PC-3 (cell line): ENCODE measurements at regions not wholly inside any gene's neighbourhood (a gene's known extent, or its start where the extent isn't known, plus 50 kb on each side); places are given as distances from the start of the nearest gene placed in this dataset.

Source experiments
- ATAC-seq: fragments of 200-7000 bp; cut with Tn5 transposase; 2 replicates; pipeline ENCODE4 v1.9.1; 2020; ENCODE audit warnings: mild to moderate bottlenecking, moderate library complexity
- BruUV-seq: library from RNA; stranded (reverse); fragments of 400-500 nt; replicated peaks from 2 replicates; lab custom pipeline; 2021; lab: Mats Ljungman, UMichigan
- CTCF ChIA-PET: fragments of 300-600 bp; sonication (Branson Sonifier 250); formaldehyde crosslinking; loops from one replicate; lab custom pipeline; 2022; ENCODE audit warnings: antibody characterized with exemption; lab: Charles Lee
- POLR2A ChIA-PET: fragments of 300-600 bp; sonication (Branson Sonifier 250); formaldehyde crosslinking; loops from one replicate; lab custom pipeline; 2022; ENCODE audit warnings: antibody characterized with exemption; ENCODE audit not compliant: unreplicated experiment; lab: Charles Lee
- DNase-seq: peaks from one replicate; pipeline ENCODE4 v3.0.0-alpha.2; 2015
- H2AFZ ChIP-seq: fragments of 300-600 bp; sonication (generic); 2 replicates; pipeline ENCODE4 v1.6.0; 2016; ENCODE audit warnings: antibody characterized with exemption, low read length
- H3F3A ChIP-seq: fragments of 300-600 bp; sonication (generic); one replicate; pipeline ENCODE4 v1.6.0; 2017; ENCODE audit warnings: antibody characterized with exemption, low read length, control low read depth, mild to moderate bottlenecking; ENCODE audit not compliant: unreplicated experiment
- H3K27ac ChIP-seq: fragments of 300-600 bp; sonication (generic); 2 replicates; pipeline ENCODE4 v1.5.1; 2016; ENCODE audit warnings: mild to moderate bottlenecking, low read length
- H3K27me3 ChIP-seq: fragments of 300-600 bp; sonication (generic); 2 replicates; pipeline ENCODE4 v1.6.1; 2016; ENCODE audit warnings: low read length, mixed read lengths
- H3K36me3 ChIP-seq: fragments of 300-600 bp; sonication (generic); 2 replicates; pipeline ENCODE4 v1.6.1; 2016; ENCODE audit warnings: low read depth, mixed run types, low read length, mixed read lengths
- H3K4me1 ChIP-seq: fragments of 300-600 bp; sonication (generic); 2 replicates; pipeline ENCODE4 v1.5.1; 2016; ENCODE audit warnings: low read length; ENCODE audit not compliant: insufficient read depth
- H3K4me2 ChIP-seq: fragments of 300-600 bp; sonication (generic); 2 replicates; pipeline ENCODE4 v1.6.0; 2016; ENCODE audit warnings: low read length
- H3K4me3 ChIP-seq: fragments of 300-600 bp; sonication (generic); 2 replicates; pipeline ENCODE4 v1.5.1; 2016; ENCODE audit warnings: mild to moderate bottlenecking, low read length, mixed read lengths
- H3K79me2 ChIP-seq: fragments of 300-600 bp; sonication (generic); 2 replicates; pipeline ENCODE4 v1.6.1; 2017; ENCODE audit warnings: low read length, mixed read lengths
- H3K9ac ChIP-seq: fragments of 300-600 bp; sonication (generic); 2 replicates; pipeline ENCODE4 v1.6.0; 2016; ENCODE audit warnings: mild to moderate bottlenecking, low read length
- H3K9me2 ChIP-seq: fragments of 300-600 bp; sonication (generic); replicated peaks from 2 replicates; pipeline ENCODE4 v1.6.1; 2016; ENCODE audit warnings: mixed run types, low read length, mixed read lengths
- H3K9me3 ChIP-seq: fragments of 300-600 bp; sonication (generic); 2 replicates; pipeline ENCODE4 v1.6.1; 2016; ENCODE audit warnings: low read length, mixed read lengths
- H4K20me1 ChIP-seq: fragments of 300-600 bp; sonication (generic); 2 replicates; pipeline ENCODE4 v1.6.1; 2016; ENCODE audit warnings: low read length, mixed read lengths
- EZH2 ChIP-seq: fragments of 300-600 bp; sonication (generic); IDR thresholded peaks from one replicate; pipeline ENCODE4 v1.6.1; 2017; ENCODE audit warnings: antibody characterized with exemption, mild to moderate bottlenecking, low read length; ENCODE audit not compliant: unreplicated experiment
- EZH2phosphoT487 ChIP-seq: fragments of 300-600 bp; sonication (generic); IDR thresholded peaks from 2 replicates; pipeline ENCODE4 v1.6.1; 2018; ENCODE audit warnings: mild to moderate bottlenecking, antibody characterized with exemption, low read length, borderline replicate concordance
- intact Hi-C: fragments of 100-400 bp; cut with micrococcal nuclease; formaldehyde crosslinking; loops from 2 replicates; pipeline ENCODE4 v1.9.0; 2023
- TF ChIP-seq, protein P1 (sequence below): fragments of 300-600 bp; sonication (generic); conservative IDR thresholded peaks from 2 replicates; pipeline ENCODE4 v1.5.1; 2017; ENCODE audit warnings: antibody characterized with exemption, low read depth, mild to moderate bottlenecking, low read length

DNA sequence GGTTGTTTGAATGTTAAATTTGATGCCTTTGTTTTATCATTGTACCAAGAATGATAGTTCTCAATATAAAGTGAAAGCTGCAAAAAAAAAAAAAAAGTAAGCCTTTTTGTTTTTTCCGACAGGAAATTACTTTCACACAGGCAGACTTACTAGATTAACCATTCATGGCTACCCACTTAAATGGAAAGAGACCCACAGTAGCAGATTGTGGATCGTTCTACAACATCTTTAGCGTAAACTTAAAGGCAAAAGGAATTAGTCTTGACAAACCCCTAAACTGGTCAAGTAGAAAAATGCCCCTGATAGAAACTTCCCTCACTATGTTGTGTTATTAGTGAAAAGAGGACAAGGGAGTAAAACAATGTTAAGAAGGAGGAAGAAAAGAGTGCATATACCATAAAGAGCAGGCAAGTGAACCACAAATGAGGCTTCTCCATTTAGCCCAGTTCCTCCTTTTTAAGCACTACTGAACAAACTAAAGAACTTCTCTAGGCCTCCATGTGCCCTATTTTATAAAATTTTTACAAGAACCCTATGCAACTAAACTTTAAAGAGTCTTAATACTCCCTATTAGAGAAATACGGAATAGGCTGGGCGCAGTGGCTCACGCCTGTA lies 1560.3 kb downstream of the MRPL39 start:
- H2AFZ ChIP-seq, result no peak overlapping the region
- H3K27ac ChIP-seq, result no peak overlapping the region
- H3K4me2 ChIP-seq, result no peak overlapping the region
- H3K9me2 ChIP-seq, result no peaks in the 10 kb centered on the region
- no peaks in the 10 kb centered on the region for H3K9me3 ChIP-seq
- peaks cover 11% of the 10 kb centered on the region for H3K4me1 ChIP-seq
- no peak for DNase-seq
- BruUV-seq, result no TSS peak
- no peak for TF ChIP-seq EZH2
- TF ChIP-seq, protein P1, sequence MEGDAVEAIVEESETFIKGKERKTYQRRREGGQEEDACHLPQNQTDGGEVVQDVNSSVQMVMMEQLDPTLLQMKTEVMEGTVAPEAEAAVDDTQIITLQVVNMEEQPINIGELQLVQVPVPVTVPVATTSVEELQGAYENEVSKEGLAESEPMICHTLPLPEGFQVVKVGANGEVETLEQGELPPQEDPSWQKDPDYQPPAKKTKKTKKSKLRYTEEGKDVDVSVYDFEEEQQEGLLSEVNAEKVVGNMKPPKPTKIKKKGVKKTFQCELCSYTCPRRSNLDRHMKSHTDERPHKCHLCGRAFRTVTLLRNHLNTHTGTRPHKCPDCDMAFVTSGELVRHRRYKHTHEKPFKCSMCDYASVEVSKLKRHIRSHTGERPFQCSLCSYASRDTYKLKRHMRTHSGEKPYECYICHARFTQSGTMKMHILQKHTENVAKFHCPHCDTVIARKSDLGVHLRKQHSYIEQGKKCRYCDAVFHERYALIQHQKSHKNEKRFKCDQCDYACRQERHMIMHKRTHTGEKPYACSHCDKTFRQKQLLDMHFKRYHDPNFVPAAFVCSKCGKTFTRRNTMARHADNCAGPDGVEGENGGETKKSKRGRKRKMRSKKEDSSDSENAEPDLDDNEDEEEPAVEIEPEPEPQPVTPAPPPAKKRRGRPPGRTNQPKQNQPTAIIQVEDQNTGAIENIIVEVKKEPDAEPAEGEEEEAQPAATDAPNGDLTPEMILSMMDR, result no peak
- no peak for TF ChIP-seq EZH2phosphoT487
- no peak for ATAC-seq
- no peak overlapping the region for H3K9ac ChIP-seq
- ChIA-PET CTCF (interaction anchor here (0.6 kb wide), 1 partner anchor 353 kb away, joined by 3 read pairs; no protein-coding TSS in a partner anchor), POLR2A (no interaction called here)
- intact Hi-C loops, result no loop called here
- H3K79me2 ChIP-seq, result no peaks in the 10 kb centered on the region
- no peaks in the 10 kb centered on the region for H3K36me3 ChIP-seq
- no peak overlapping the region for H3K4me3 ChIP-seq
- H3F3A ChIP-seq, result no peaks in the 10 kb centered on the region
- H3K27me3 ChIP-seq, result no peaks in the 10 kb centered on the region
- no peaks in the 10 kb centered on the region for H4K20me1 ChIP-seq

- no peak overlapping the region for H3K4me2 ChIP-seq
- H3K27ac ChIP-seq, result peak overlapping the region; percentile 70; the same call in 1 of the 2 replicates
- POLR2A ChIA-PET, result interaction anchor here (0.6 kb wide), 1 partner anchor 153 kb away, joined by 4 read pairs; no protein-coding TSS in a partner anchor
- no peaks in the 10 kb centered on the region for H3K36me3 ChIP-seq
- peaks cover 11% of the 10 kb centered on the region for H3K4me1 ChIP-seq
- ATAC-seq (peak; percentile 97), DNase-seq (peak; percentile 90)
- H3K9me2 ChIP-seq, result no peaks in the 10 kb centered on the region
- CTCF ChIA-PET, result interaction anchor here (0.6 to 1.2 kb wide), 6 partner anchors 21 to 360 kb away, joined by 3 to 7 read pairs (median 4); no protein-coding TSS in a partner anchor
- no peak overlapping the region for H3K4me3 ChIP-seq
- H3K79me2 ChIP-seq, result no peaks in the 10 kb centered on the region
- no peaks in the 10 kb centered on the region for H4K20me1 ChIP-seq
- no peak overlapping the region for H3K9ac ChIP-seq
- no peaks in the 10 kb centered on the region for H3K9me3 ChIP-seq
- H3K27me3 ChIP-seq, result no peaks in the 10 kb centered on the region
- H2AFZ ChIP-seq, result no peak overlapping the region
- BruUV-seq, result no TSS peak
- TF ChIP-seq, protein P1, result peak; percentile 79
- no peak for TF ChIP-seq EZH2
- no peak for TF ChIP-seq EZH2phosphoT487
- H3F3A ChIP-seq, result no peaks in the 10 kb centered on the region
- intact Hi-C loops, result loop anchor here (2.0 kb wide), 1 partner anchor 17 kb away; no protein-coding TSS in a partner anchor
Observed at GRCh38 chr21:24045775-24046215, 1561.5 kb downstream of the MRPL39 start.

DNA sequence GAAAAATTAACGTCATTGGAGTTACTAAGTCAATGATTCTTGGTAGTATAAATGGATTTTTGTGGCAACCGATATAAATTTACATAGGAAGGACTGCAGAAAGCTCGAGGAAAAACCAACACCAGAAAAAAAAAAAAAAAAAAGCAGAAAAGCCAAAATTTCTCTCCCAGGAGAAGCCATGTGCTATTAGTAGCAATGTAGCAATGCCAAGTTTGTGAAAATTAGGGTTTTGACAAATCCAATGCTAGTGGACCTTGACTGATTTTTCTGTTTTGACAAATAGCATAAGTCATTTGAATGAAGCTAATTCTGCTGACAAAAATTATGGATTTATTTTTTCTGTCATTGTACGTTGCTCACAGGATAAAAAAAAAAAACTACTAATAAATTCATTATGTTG lies 1561.9 kb downstream of the MRPL39 start:
- peak overlapping the region; percentile 29; the same call in 1 of the 2 replicates for H3K27ac ChIP-seq
- H3K9ac ChIP-seq, result no peak overlapping the region
- no peaks in the 10 kb centered on the region for H3K9me3 ChIP-seq
- H3K27me3 ChIP-seq, result no peaks in the 10 kb centered on the region
- 0 out of 2 replicates have a peak overlapping the region, but pooled peaks have one; percentile 9 for H3K4me2 ChIP-seq
- H3F3A ChIP-seq, result no peaks in the 10 kb centered on the region
- DNase-seq, result no peak
- H3K4me3 ChIP-seq, result no peak overlapping the region
- ATAC-seq, result no peak
- TF ChIP-seq EZH2phosphoT487 (no peak), EZH2 (no peak)
- TF ChIP-seq, protein P1, result no peak
- H3K79me2 ChIP-seq, result no peaks in the 10 kb centered on the region
- H3K4me1 ChIP-seq, result peaks cover 11% of the 10 kb centered on the region
- no peaks in the 10 kb centered on the region for H4K20me1 ChIP-seq
- ChIA-PET POLR2A (interaction anchor here (0.6 kb wide), 1 partner anchor 152 kb away, joined by 4 read pairs; no protein-coding TSS in a partner anchor), CTCF (interaction anchor here (0.6 to 1.2 kb wide), 7 partner anchors 21 to 1600 kb away, joined by 3 to 8 read pairs (median 5); no protein-coding TSS in a partner anchor)
- intact Hi-C loops, result loop anchor here (2.0 kb wide), 1 partner anchor 17 kb away; no protein-coding TSS in a partner anchor
- H3K36me3 ChIP-seq, result no peaks in the 10 kb centered on the region
- H2AFZ ChIP-seq, result no peak overlapping the region
- no peaks in the 10 kb centered on the region for H3K9me2 ChIP-seq
- BruUV-seq, result no TSS peak
